CD4-positive, alpha-beta T cell (primary cell): ENCODE measurements at regions not wholly inside any gene's neighbourhood (a gene's known extent, or its start where the extent isn't known, plus 50 kb on each side); places are given as distances from the start of the nearest gene placed in this dataset.

Source experiments
- ATAC-seq: fragments of 200-7000 bp; cut with Tn5 transposase; one replicate; pipeline ENCODE4 v1.10.0; 2022; ENCODE audit warnings: mild to moderate bottlenecking; ENCODE audit not compliant: poor library complexity
- CTCF ChIA-PET: fragments of 350-600 bp; sonication (Branson Sonifier 250); formaldehyde crosslinking; loops from one replicate; lab custom pipeline; 2021; ENCODE audit warnings: antibody characterized with exemption, inconsistent platforms; lab: Charles Lee
- POLR2A ChIA-PET: fragments of 350-600 bp; sonication (Branson Sonifier 250); formaldehyde crosslinking; loops from one replicate; lab custom pipeline; 2021; ENCODE audit warnings: antibody characterized with exemption, inconsistent platforms; lab: Charles Lee
- DNase-seq, 14 experiments: peaks; one replicate each; pipeline ENCODE4 v3.0.0-alpha.2; 2013 to 2020; ENCODE audit warnings: mixed read lengths in 2 of 14
- H3K27ac ChIP-seq, 2 donors: one replicate each; pipeline versions ENCODE4 v1.5.1 to v1.7.0; 2013; ENCODE audit warnings: low read length in 2 of 2, low read depth in 1 of 2, mild to moderate bottlenecking in 1 of 2
- H3K27me3 ChIP-seq, 2 experiments: 1 replicate in 1 of 2; 2 replicates in 1 of 2; pipeline versions ENCODE4 v1.6.1 to v1.7.0; 2013; ENCODE audit warnings: low read length in 2 of 2, control low read depth in 1 of 2, mild to moderate bottlenecking in 1 of 2, moderate library complexity in 1 of 2; ENCODE audit not compliant: insufficient read depth in 2 of 2, control insufficient read depth in 1 of 2
- H3K36me3 ChIP-seq: one replicate; pipeline ENCODE4 v1.6.1; 2013; ENCODE audit warnings: low read length, control low read depth; ENCODE audit not compliant: insufficient read depth
- H3K4me1 ChIP-seq: one replicate; pipeline ENCODE4 v1.6.1; 2013; ENCODE audit warnings: low read length, control low read depth; ENCODE audit not compliant: insufficient read depth
- H3K4me3 ChIP-seq: one replicate; pipeline ENCODE4 v1.5.1; 2013; ENCODE audit warnings: mild to moderate bottlenecking, low read length, moderate library complexity
- H3K9me3 ChIP-seq, 2 experiments: 1 replicate in 1 of 2; 2 replicates in 1 of 2; pipeline versions ENCODE4 v1.6.1 to v1.7.0; 2013; ENCODE audit warnings: low read length in 2 of 2, mild to moderate bottlenecking in 2 of 2, control low read depth in 1 of 2, moderate library complexity in 1 of 2; ENCODE audit not compliant: control insufficient read depth in 1 of 2, insufficient read depth in 1 of 2
- H3K27ac Mint-ChIP-seq: one replicate; pipeline ENCODE4 v1.8.0; 2020; ENCODE audit warnings: mixed read lengths
- H3K27me3 Mint-ChIP-seq: one replicate; pipeline ENCODE4 v1.8.0; 2021; ENCODE audit warnings: mixed read lengths
- H3K36me3 Mint-ChIP-seq: one replicate; pipeline ENCODE4 v1.8.0; 2021; ENCODE audit warnings: low read depth, mixed read lengths
- H3K4me1 Mint-ChIP-seq: one replicate; pipeline ENCODE4 v1.8.0; 2021; ENCODE audit warnings: low read depth, mixed read lengths
- H3K4me3 Mint-ChIP-seq: one replicate; pipeline ENCODE4 v1.8.0; 2020; ENCODE audit warnings: mild to moderate bottlenecking, mixed read lengths
- H3K9me3 Mint-ChIP-seq: one replicate; pipeline ENCODE4 v1.8.0; 2020; ENCODE audit warnings: mixed read lengths
- CTCF ChIP-seq: fragments of 200-600 bp; IDR thresholded peaks from one replicate; pipeline ENCODE4 v1.8.0; 2022; ENCODE audit warnings: antibody characterized with exemption, mild to moderate bottlenecking
- intact Hi-C, 2 experiments: fragments of 100-400 bp; cut with DNase I in 1 of 2; cut with micrococcal nuclease in 1 of 2; formaldehyde crosslinking; loops; one replicate each; pipeline versions ENCODE4 v1.15.1 to v1.9.0; 2023 to 2025; cut with DNase I, micrococcal nuclease

GRCh38 chr4:180598281-180598680 lies 1644.9 kb upstream of the TENM3 start:
- CTCF ChIA-PET, result no interaction called here
- H3K9me3 ChIP-seq, result peaks cover 0 to 4% of the 10 kb centered on the region in 2 experiments
- POLR2A ChIA-PET, result no interaction called here
- H3K36me3 ChIP-seq, result no peaks in the 10 kb centered on the region
- H3K27ac Mint-ChIP-seq, result no peak overlapping the region
- H3K4me1 Mint-ChIP-seq, result no peaks in the 10 kb centered on the region
- no peak for TF ChIP-seq CTCF
- H3K36me3 Mint-ChIP-seq, result no peaks in the 10 kb centered on the region
- intact Hi-C loops, result no loop called here
- ATAC-seq, result no peak
- no peaks in the 10 kb centered on the region for H3K27me3 Mint-ChIP-seq
- H3K9me3 Mint-ChIP-seq, result peaks cover 6% of the 10 kb centered on the region
- no peak overlapping the region for H3K27ac ChIP-seq
- H3K4me3 Mint-ChIP-seq, result no peak overlapping the region
- H3K4me3 ChIP-seq, result no peak overlapping the region
- H3K4me1 ChIP-seq, result no peaks in the 10 kb centered on the region
- no peak for DNase-seq
- H3K27me3 ChIP-seq, result no peaks in the 10 kb centered on the region

GRCh38 chr4:180603791-180604190 lies 1639.4 kb upstream of the TENM3 start:
- no peaks in the 10 kb centered on the region for H3K4me1 Mint-ChIP-seq
- no peak overlapping the region for H3K4me3 Mint-ChIP-seq
- intact Hi-C loops, result no loop called here
- H3K27me3 Mint-ChIP-seq, result no peaks in the 10 kb centered on the region
- Histone ChIP-seq H3K4me1 (no peaks in the 10 kb centered on the region), H3K36me3 (no peaks in the 10 kb centered on the region), H3K4me3 (no peak overlapping the region), H3K27me3 (no peaks in the 10 kb centered on the region), H3K9me3 (peaks cover 0 to 6% of the 10 kb centered on the region in 2 experiments), H3K27ac (no peak overlapping the region)
- H3K36me3 Mint-ChIP-seq, result no peaks in the 10 kb centered on the region
- H3K27ac Mint-ChIP-seq, result no peak overlapping the region
- H3K9me3 Mint-ChIP-seq, result peaks cover 7% of the 10 kb centered on the region
- no peak for TF ChIP-seq CTCF
- POLR2A ChIA-PET, result no interaction called here
- DNase-seq (no peak), ATAC-seq (no peak)
- CTCF ChIA-PET, result no interaction called here

- DNase-seq, result no peak
- Mint-ChIP-seq H3K27ac (no peak overlapping the region), H3K4me3 (no peak overlapping the region), H3K36me3 (no peaks in the 10 kb centered on the region), H3K4me1 (no peaks in the 10 kb centered on the region), H3K9me3 (peaks cover 3% of the 10 kb centered on the region), H3K27me3 (no peaks in the 10 kb centered on the region)
- Histone ChIP-seq H3K9me3 (no peaks in the 10 kb centered on the region), H3K27me3 (no peaks in the 10 kb centered on the region), H3K4me3 (no peak overlapping the region), H3K36me3 (no peaks in the 10 kb centered on the region), H3K4me1 (no peaks in the 10 kb centered on the region), H3K27ac (no peak overlapping the region)
- ChIA-PET CTCF (no interaction called here), POLR2A (no interaction called here)
- intact Hi-C loops, result no loop called here
- TF ChIP-seq CTCF, result no peak
- ATAC-seq, result no peak
Measured at GRCh38 chr4:180610324-180610723, 1632.9 kb upstream of the TENM3 start.
